ENCODE measurements at regions not wholly inside any gene's neighbourhood (a gene's known extent, or its start where the extent isn't known, plus 50 kb on each side); places are given as distances from the start of the nearest gene placed in this dataset.

DNA sequence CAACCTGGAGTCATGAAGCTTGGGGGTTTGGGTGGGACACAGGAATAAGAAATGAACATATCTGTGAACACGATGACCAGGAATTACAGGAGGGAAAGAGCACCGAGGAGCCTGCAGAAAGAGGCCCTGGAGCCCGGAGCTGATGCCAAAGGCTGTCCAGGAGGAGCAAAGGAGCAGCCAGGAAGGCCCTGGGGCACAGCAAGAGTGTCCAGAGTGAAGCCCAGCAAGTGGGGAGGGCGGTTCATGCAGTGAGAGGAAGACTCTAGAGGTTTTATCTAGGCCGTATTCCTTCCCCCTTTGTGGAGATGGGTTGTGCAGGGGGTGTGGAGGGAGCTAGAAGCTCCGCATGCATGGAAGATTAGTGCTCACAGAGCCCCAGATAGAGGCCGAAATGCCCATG lies 318.4 kb downstream of the GADD45G start:
- no peaks in the 10 kb centered on the region for H3K4me1 ChIP-seq (ENCODE audit: control insufficient read depth, extremely low read depth, insufficient read depth, low read length)
- no peak for FAIRE-seq
- no peak overlapping the region for H3K27ac ChIP-seq (ENCODE audit: control insufficient read depth, insufficient read depth, low read length)
- H4K20me1 ChIP-seq (ENCODE audit: control insufficient read depth, extremely low read depth, insufficient read depth, low read length): no peaks in the 10 kb centered on the region
- dilution Hi-C loops (cut with MboI; ENCODE audit: extremely low pct_ligation_motif_present, low sequenced_read_pairs): no loop called here
- no peak overlapping the region for H2AFZ ChIP-seq (ENCODE audit: control insufficient read depth, low read length)
- TF ChIP-seq EZH2 (IDR thresholded peaks at IDR 0.05; ENCODE audit: low read length): no peak
- TF ChIP-seq, protein P1, sequence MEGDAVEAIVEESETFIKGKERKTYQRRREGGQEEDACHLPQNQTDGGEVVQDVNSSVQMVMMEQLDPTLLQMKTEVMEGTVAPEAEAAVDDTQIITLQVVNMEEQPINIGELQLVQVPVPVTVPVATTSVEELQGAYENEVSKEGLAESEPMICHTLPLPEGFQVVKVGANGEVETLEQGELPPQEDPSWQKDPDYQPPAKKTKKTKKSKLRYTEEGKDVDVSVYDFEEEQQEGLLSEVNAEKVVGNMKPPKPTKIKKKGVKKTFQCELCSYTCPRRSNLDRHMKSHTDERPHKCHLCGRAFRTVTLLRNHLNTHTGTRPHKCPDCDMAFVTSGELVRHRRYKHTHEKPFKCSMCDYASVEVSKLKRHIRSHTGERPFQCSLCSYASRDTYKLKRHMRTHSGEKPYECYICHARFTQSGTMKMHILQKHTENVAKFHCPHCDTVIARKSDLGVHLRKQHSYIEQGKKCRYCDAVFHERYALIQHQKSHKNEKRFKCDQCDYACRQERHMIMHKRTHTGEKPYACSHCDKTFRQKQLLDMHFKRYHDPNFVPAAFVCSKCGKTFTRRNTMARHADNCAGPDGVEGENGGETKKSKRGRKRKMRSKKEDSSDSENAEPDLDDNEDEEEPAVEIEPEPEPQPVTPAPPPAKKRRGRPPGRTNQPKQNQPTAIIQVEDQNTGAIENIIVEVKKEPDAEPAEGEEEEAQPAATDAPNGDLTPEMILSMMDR (optimal IDR thresholded peaks at IDR 0.05 in 1 of 3, IDR thresholded peaks at IDR 0.05 in 1 of 3, conservative IDR thresholded peaks at IDR 0.05 in 1 of 3; ENCODE audit: extremely low read depth in 1 of 3, insufficient read depth in 2 of 3, low read length in 3 of 3): no peak
- H3K9ac ChIP-seq (ENCODE audit: control insufficient read depth, extremely low read depth, insufficient read depth, low read length): no peak overlapping the region
- no peaks in the 10 kb centered on the region for H3K9me3 ChIP-seq (ENCODE audit: control insufficient read depth, low read depth, low read length)
- no peak overlapping the region for H3K4me3 ChIP-seq (ENCODE audit: control insufficient read depth in 2 of 3, extremely low read depth in 1 of 3, insufficient read depth in 2 of 3, low read depth in 1 of 3, low read length in 3 of 3)
- no peaks in the 10 kb centered on the region for H3K36me3 ChIP-seq (ENCODE audit: control insufficient read depth in 2 of 2, extremely low read depth in 1 of 2, insufficient read depth in 2 of 2, low read length in 2 of 2)
- no peak for DNase-seq (ENCODE audit: low read depth, low spot score)
- peaks cover 7% of the 10 kb centered on the region for H3K27me3 ChIP-seq (ENCODE audit: control insufficient read depth, extremely low read depth, insufficient read depth, low read length)
- no peaks in the 10 kb centered on the region for H3K9me1 ChIP-seq (ENCODE audit: control insufficient read depth, extremely low read depth, insufficient read depth, low read length)
- H3K4me2 ChIP-seq (ENCODE audit: control insufficient read depth, extremely low read depth, insufficient read depth, low read depth, low read length): no peak overlapping the region
- H3K79me2 ChIP-seq (ENCODE audit: control insufficient read depth, insufficient read depth, low read length): no peaks in the 10 kb centered on the region

DNA sequence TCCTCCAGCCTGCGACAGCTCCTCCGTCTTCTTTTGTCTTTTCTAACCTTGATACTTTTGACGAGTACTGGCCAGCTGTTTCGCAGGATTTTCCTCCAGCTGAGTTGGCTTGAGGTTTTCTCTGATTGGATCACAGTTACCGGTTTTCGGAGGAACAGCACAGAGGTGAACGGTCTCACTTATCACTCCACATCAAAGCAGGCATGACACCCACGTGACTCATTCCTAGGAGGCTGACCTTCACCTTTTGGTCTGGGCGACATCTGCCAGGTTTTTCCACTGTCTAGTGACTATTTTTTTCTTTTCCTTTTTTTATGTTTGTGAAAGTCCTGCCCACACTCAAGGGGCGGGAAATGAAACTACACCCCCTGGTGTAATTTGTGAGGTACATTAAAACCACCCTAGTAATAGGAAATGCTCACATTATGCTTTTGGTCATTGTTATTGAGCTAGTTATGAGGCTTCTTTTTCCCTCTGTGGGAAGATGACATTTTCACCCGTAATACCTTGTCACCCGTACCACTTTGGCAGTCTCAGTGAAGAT lies 319.2 kb downstream of the GADD45G start:
- TF ChIP-seq, protein P1 (optimal IDR thresholded peaks at IDR 0.05 in 1 of 3, IDR thresholded peaks at IDR 0.05 in 1 of 3, conservative IDR thresholded peaks at IDR 0.05 in 1 of 3; ENCODE audit: extremely low read depth in 1 of 3, insufficient read depth in 2 of 3, low read length in 3 of 3): no peak
- TF ChIP-seq EZH2 (IDR thresholded peaks at IDR 0.05; ENCODE audit: low read length): no peak
- Histone ChIP-seq H3K27ac (ENCODE audit: control insufficient read depth, insufficient read depth, low read length) (no peak overlapping the region), H3K4me3 (ENCODE audit: control insufficient read depth in 2 of 3, extremely low read depth in 1 of 3, insufficient read depth in 2 of 3, low read depth in 1 of 3, low read length in 3 of 3) (no peak overlapping the region), H3K9me1 (ENCODE audit: control insufficient read depth, extremely low read depth, insufficient read depth, low read length) (no peaks in the 10 kb centered on the region), H3K9me3 (ENCODE audit: control insufficient read depth, low read depth, low read length) (no peaks in the 10 kb centered on the region), H3K4me1 (ENCODE audit: control insufficient read depth, extremely low read depth, insufficient read depth, low read length) (no peaks in the 10 kb centered on the region), H3K27me3 (ENCODE audit: control insufficient read depth, extremely low read depth, insufficient read depth, low read length) (peaks cover 7% of the 10 kb centered on the region), H4K20me1 (ENCODE audit: control insufficient read depth, extremely low read depth, insufficient read depth, low read length) (no peaks in the 10 kb centered on the region), H3K9ac (ENCODE audit: control insufficient read depth, extremely low read depth, insufficient read depth, low read length) (no peak overlapping the region), H3K79me2 (ENCODE audit: control insufficient read depth, insufficient read depth, low read length) (no peaks in the 10 kb centered on the region), H3K36me3 (ENCODE audit: control insufficient read depth in 2 of 2, extremely low read depth in 1 of 2, insufficient read depth in 2 of 2, low read length in 2 of 2) (no peaks in the 10 kb centered on the region), H3K4me2 (ENCODE audit: control insufficient read depth, extremely low read depth, insufficient read depth, low read depth, low read length) (no peak overlapping the region), H2AFZ (ENCODE audit: control insufficient read depth, low read length) (no peak overlapping the region)
- dilution Hi-C loops (cut with MboI; ENCODE audit: extremely low pct_ligation_motif_present, low sequenced_read_pairs): no loop called here
- FAIRE-seq (no peak), DNase-seq (ENCODE audit: low read depth, low spot score) (no peak)

All from keratinocyte (primary cell).